Hepatocyte (in vitro differentiated cells): ENCODE measurements at regions not wholly inside any gene's neighbourhood (a gene's known extent, or its start where the extent isn't known, plus 50 kb on each side); places are given as distances from the start of the nearest gene placed in this dataset.
"Not testable (repeated sequence)": the region's sequence is repeated elsewhere in the genome, so short reads cannot be mapped to it uniquely, and the experiment has no call there.

Experiments
- DNase-seq: peaks from one replicate; pipeline ENCODE4 v3.0.0-alpha.2; 2016; ENCODE audit warnings: low spot score
- H2AFZ ChIP-seq: fragments of 200-600 bp; sonication (generic); 2 replicates; pipeline ENCODE4 v1.6.0; 2016; ENCODE audit warnings: antibody characterized with exemption, mild to moderate bottlenecking
- H3K27ac ChIP-seq: fragments of 200-600 bp; sonication (generic); 2 replicates; pipeline ENCODE4 v1.5.1; 2016; ENCODE audit warnings: mild to moderate bottlenecking
- H3K27me3 ChIP-seq: fragments of 200-600 bp; sonication (generic); 2 replicates; pipeline ENCODE4 v1.6.1; 2016
- H3K36me3 ChIP-seq: fragments of 200-600 bp; sonication (generic); replicated peaks from 2 replicates; pipeline ENCODE4 v1.5.1; 2016; ENCODE audit warnings: low read depth; ENCODE audit not compliant: insufficient read depth
- H3K4me1 ChIP-seq: fragments of 200-600 bp; sonication (generic); 2 replicates; pipeline ENCODE4 v1.5.1; 2016; ENCODE audit warnings: mild to moderate bottlenecking, moderate library complexity; ENCODE audit not compliant: insufficient read depth
- H3K4me2 ChIP-seq: fragments of 200-600 bp; sonication (generic); 2 replicates; pipeline ENCODE4 v1.6.0; 2016
- H3K4me3 ChIP-seq: fragments of 200-600 bp; sonication (generic); 2 replicates; pipeline ENCODE4 v1.5.1; 2016; ENCODE audit warnings: mild to moderate bottlenecking
- H3K79me2 ChIP-seq: fragments of 200-600 bp; sonication (generic); 2 replicates; pipeline ENCODE4 v1.6.0; 2017; ENCODE audit warnings: mild to moderate bottlenecking
- H3K9me2 ChIP-seq: fragments of 200-600 bp; sonication (generic); replicated peaks from 2 replicates; pipeline ENCODE4 v1.6.0; 2017; ENCODE audit warnings: mild to moderate bottlenecking; ENCODE audit not compliant: insufficient read depth
- H3K9me3 ChIP-seq: fragments of 200-600 bp; sonication (generic); 2 replicates; pipeline ENCODE4 v1.5.1; 2016; ENCODE audit warnings: low read depth, mild to moderate bottlenecking
- H4K20me1 ChIP-seq: fragments of 200-600 bp; sonication (generic); 2 replicates; pipeline ENCODE4 v1.6.0; 2016; ENCODE audit warnings: mild to moderate bottlenecking; ENCODE audit not compliant: insufficient read depth, poor library complexity, severe bottlenecking
- CTCF ChIP-seq: fragments of 200-600 bp; sonication (generic); IDR thresholded peaks from 2 replicates; pipeline ENCODE4 v1.5.1; 2016; ENCODE audit warnings: antibody characterized with exemption, mild to moderate bottlenecking; ENCODE audit not compliant: poor library complexity
- EZH2 ChIP-seq: fragments of 200-600 bp; sonication (generic); IDR thresholded peaks from 2 replicates; pipeline ENCODE4 v1.6.1; 2016; ENCODE audit warnings: antibody characterized with exemption, mild to moderate bottlenecking, borderline replicate concordance
- EZH2phosphoT487 ChIP-seq: fragments of 200-600 bp; sonication (generic); IDR thresholded peaks from one replicate; pipeline ENCODE4 v1.6.1; 2018; ENCODE audit warnings: antibody characterized with exemption, mild to moderate bottlenecking, low read depth, moderate library complexity; ENCODE audit not compliant: unreplicated experiment, severe bottlenecking
- WGBS: methylation state at CpG from one replicate; pipeline ENCODE4 v1.1.6; 2016; ENCODE audit warnings: low lambda C conversion rate; ENCODE audit errors: missing lambda C conversion rate; 5-methylcytosine and 5-hydroxymethylcytosine counted together

GRCh38 chr20:20788308-20788707 lies 75.9 kb upstream of the RALGAPA2 start:
- Histone ChIP-seq H3K27me3 (no peaks in the 10 kb centered on the region), H3K27ac (no peak overlapping the region), H3K4me2 (no peak overlapping the region), H3K4me1 (no peaks in the 10 kb centered on the region), H3K9me3 (no peaks in the 10 kb centered on the region), H3K9me2 (no peaks in the 10 kb centered on the region), H4K20me1 (no peaks in the 10 kb centered on the region), H2AFZ (no peak overlapping the region), H3K4me3 (no peak overlapping the region), H3K36me3 (no peaks in the 10 kb centered on the region), H3K79me2 (no peaks in the 10 kb centered on the region)
- WGBS: 91% methylated on average over 4 of the region's 4 CpGs
- no peak for TF ChIP-seq EZH2
- no peak for DNase-seq

GRCh38 chr20:20786428-20786827 lies 74.0 kb upstream of the RALGAPA2 start:
- DNase-seq: no peak
- H2AFZ ChIP-seq: no peak overlapping the region
- no peaks in the 10 kb centered on the region for H3K79me2 ChIP-seq
- H4K20me1 ChIP-seq: no peaks in the 10 kb centered on the region
- H3K4me3 ChIP-seq: no peak overlapping the region
- 86% methylated on average over 2 of the region's 2 CpGs for WGBS
- no peak overlapping the region for H3K27ac ChIP-seq
- peaks cover 17% of the 10 kb centered on the region for H3K4me1 ChIP-seq
- H3K9me3 ChIP-seq: no peaks in the 10 kb centered on the region
- no peaks in the 10 kb centered on the region for H3K27me3 ChIP-seq
- no peak for TF ChIP-seq EZH2phosphoT487
- TF ChIP-seq EZH2: no peak
- TF ChIP-seq CTCF: no peak
- no peak overlapping the region for H3K4me2 ChIP-seq
- H3K36me3 ChIP-seq: no peaks in the 10 kb centered on the region
- no peaks in the 10 kb centered on the region for H3K9me2 ChIP-seq

- Histone ChIP-seq H3K9me2 (no peaks in the 10 kb centered on the region), H3K4me1 (peaks cover 17% of the 10 kb centered on the region)
- TF ChIP-seq CTCF (no peak), EZH2phosphoT487 (no peak), EZH2 (no peak)
Measured at GRCh38 chr20:20785226-20785625, 72.8 kb upstream of the RALGAPA2 start.

GRCh38 chr20:20784450-20784849 lies 72.0 kb upstream of the RALGAPA2 start:
- not testable (repeated sequence) for H3K27ac ChIP-seq, H2AFZ ChIP-seq, DNase-seq, H3K27me3 ChIP-seq, H3K79me2 ChIP-seq, H3K4me2 ChIP-seq, H3K9me2 ChIP-seq, H3K9me3 ChIP-seq, H3K36me3 ChIP-seq, H4K20me1 ChIP-seq, H3K4me3 ChIP-seq
- 96% methylated on average over 4 of the region's 4 CpGs for WGBS
- peaks cover 17% of the 10 kb centered on the region for H3K4me1 ChIP-seq

More at GRCh38 chr20:20785226-20785625, 72.8 kb upstream of the RALGAPA2 start:
- DNase-seq: no peak
- Histone ChIP-seq H2AFZ (no peak overlapping the region), H4K20me1 (no peaks in the 10 kb centered on the region), H3K4me3 (no peak overlapping the region), H3K4me2 (no peak overlapping the region), H3K27me3 (no peaks in the 10 kb centered on the region), H3K27ac (no peak overlapping the region), H3K36me3 (no peaks in the 10 kb centered on the region), H3K9me3 (no peaks in the 10 kb centered on the region), H3K79me2 (no peaks in the 10 kb centered on the region)
- 87% methylated on average over 2 of the region's 2 CpGs for WGBS

GRCh38 chr20:20783450-20783849 lies 71.0 kb upstream of the RALGAPA2 start:
- no peaks in the 10 kb centered on the region for H3K27me3 ChIP-seq
- no peaks in the 10 kb centered on the region for H3K9me3 ChIP-seq
- WGBS: 58% methylated on average over 6 of the region's 6 CpGs
- TF ChIP-seq EZH2phosphoT487 (no peak), EZH2 (no peak), CTCF (no peak)
- H2AFZ ChIP-seq: no peak overlapping the region
- no peak overlapping the region for H3K27ac ChIP-seq
- no peaks in the 10 kb centered on the region for H3K36me3 ChIP-seq
- H3K4me3 ChIP-seq: no peak overlapping the region
- no peaks in the 10 kb centered on the region for H4K20me1 ChIP-seq
- no peak overlapping the region for H3K4me2 ChIP-seq
- DNase-seq: no peak
- no peaks in the 10 kb centered on the region for H3K79me2 ChIP-seq
- peaks cover 17% of the 10 kb centered on the region for H3K4me1 ChIP-seq
- H3K9me2 ChIP-seq: no peaks in the 10 kb centered on the region
